ENCODE measurements at regions not wholly inside any gene's neighbourhood (a gene's known extent, or its start where the extent isn't known, plus 50 kb on each side); places are given as distances from the start of the nearest gene placed in this dataset.

- no peak for TF ChIP-seq HMGXB4 (CRISPR knock-in tag; IDR thresholded peaks at IDR 0.05; ENCODE audit: borderline replicate concordance)
Measured at GRCh38 chr6:112434896-112435435, 87.8 kb downstream of the RFPL4B start (continued).

- WGBS (ENCODE audit: missing lambda C conversion rate) = 16% methylated on average over 1 of the region's 1 CpG
- DNase-seq (ENCODE audit: low read depth in 1 of 2, low spot score in 1 of 2) (no peak), FAIRE-seq (no peak), ATAC-seq (no peak)
- CTCF ChIA-PET = no interaction called here
- POLR2A ChIA-PET = no interaction called here
- H3K27ac ChIP-seq = no peak overlapping the region
- H3K4me1 ChIP-seq = no peaks in the 10 kb centered on the region
- no peak overlapping the region for H3K4me2 ChIP-seq
- no peak overlapping the region for H3K4me3 ChIP-seq
- TF ChIP-seq ZNF302 (CRISPR knock-in tag; IDR thresholded peaks at IDR 0.05) (no peak), ZSCAN20 (CRISPR knock-in tag; IDR thresholded peaks at IDR 0.05) (no peak), KDM1A (IDR thresholded peaks at IDR 0.05; ENCODE audit: low read depth) (no peak), KDM5A (IDR thresholded peaks at IDR 0.05) (no peak), MAZ (IDR thresholded peaks at IDR 0.05; ENCODE audit: borderline replicate concordance, low read depth, low read length) (no peak), GATA3 (IDR thresholded peaks at IDR 0.05; ENCODE audit: borderline replicate concordance) (no peak), MAFK (IDR thresholded peaks at IDR 0.05; ENCODE audit: partially characterized antibody) (no peak), MAX (IDR thresholded peaks at IDR 0.05) (no peak), FOSB (CRISPR knock-in tag; IDR thresholded peaks at IDR 0.05) (no peak), CHD2 (IDR thresholded peaks at IDR 0.05; ENCODE audit: low read length, partially characterized antibody) (no peak), EP300 (IDR thresholded peaks at IDR 0.05) (no peak), ATOH8 (CRISPR knock-in tag; IDR thresholded peaks at IDR 0.05; ENCODE audit: low read depth) (no peak), BHLHE40 (IDR thresholded peaks at IDR 0.05; ENCODE audit: low read depth, low read length) (no peak), HMGXB4 (CRISPR knock-in tag; IDR thresholded peaks at IDR 0.05; ENCODE audit: borderline replicate concordance) (no peak), HOXA7 (CRISPR knock-in tag; IDR thresholded peaks at IDR 0.05) (no peak), TP53 (CRISPR knock-in tag; IDR thresholded peaks at IDR 0.05) (no peak), CBX2 (IDR thresholded peaks at IDR 0.05; ENCODE audit: borderline replicate concordance, low read depth) (no peak)
- TF ChIP-seq, protein P1, sequence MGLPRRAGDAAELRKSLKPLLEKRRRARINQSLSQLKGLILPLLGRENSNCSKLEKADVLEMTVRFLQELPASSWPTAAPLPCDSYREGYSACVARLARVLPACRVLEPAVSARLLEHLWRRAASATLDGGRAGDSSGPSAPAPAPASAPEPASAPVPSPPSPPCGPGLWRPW (IDR thresholded peaks at IDR 0.05) = no peak
- no peaks in the 10 kb centered on the region for H3K9me3 ChIP-seq
Measured at GRCh38 chr6:112437058-112437457, 89.9 kb downstream of the RFPL4B start.

- no peak for ATAC-seq
- no peak overlapping the region for H3K27ac ChIP-seq
- no peak for TF ChIP-seq ZFP36 (IDR thresholded peaks at IDR 0.05; ENCODE audit: borderline replicate concordance, partially characterized antibody)
- no peak for TF ChIP-seq RARB (CRISPR knock-in tag; IDR thresholded peaks at IDR 0.05)
- no peak for TF ChIP-seq JUNB (IDR thresholded peaks at IDR 0.05)
- TF ChIP-seq CTCF (IDR thresholded peaks at IDR 0.05) = no peak
- no peak for TF ChIP-seq CHD4 (IDR thresholded peaks at IDR 0.05; ENCODE audit: borderline replicate concordance)
- TF ChIP-seq FOSL2 (IDR thresholded peaks at IDR 0.05) = no peak
- TF ChIP-seq FOSL2 (CRISPR knock-in tag; IDR thresholded peaks at IDR 0.05) = no peak
- no peak overlapping the region for H3K4me2 ChIP-seq
- no peak overlapping the region for H3K4me3 ChIP-seq
- no peaks in the 10 kb centered on the region for H3K4me1 ChIP-seq
- ChIA-PET POLR2A (no interaction called here), CTCF (no interaction called here)
- H3K9me3 ChIP-seq = no peaks in the 10 kb centered on the region
- WGBS (ENCODE audit: missing lambda C conversion rate) = 71% methylated on average over 5 of the region's 5 CpGs
- FAIRE-seq = no peak
- DNase-seq (ENCODE audit: low read depth in 1 of 2, low spot score in 1 of 2) = no peak
Measured at GRCh38 chr6:112439010-112439409, 91.9 kb downstream of the RFPL4B start.

Data from A549 (cell line).